ENCODE measurements at regions not wholly inside any gene's neighbourhood (a gene's known extent, or its start where the extent isn't known, plus 50 kb on each side); places are given as distances from the start of the nearest gene placed in this dataset.

DNA sequence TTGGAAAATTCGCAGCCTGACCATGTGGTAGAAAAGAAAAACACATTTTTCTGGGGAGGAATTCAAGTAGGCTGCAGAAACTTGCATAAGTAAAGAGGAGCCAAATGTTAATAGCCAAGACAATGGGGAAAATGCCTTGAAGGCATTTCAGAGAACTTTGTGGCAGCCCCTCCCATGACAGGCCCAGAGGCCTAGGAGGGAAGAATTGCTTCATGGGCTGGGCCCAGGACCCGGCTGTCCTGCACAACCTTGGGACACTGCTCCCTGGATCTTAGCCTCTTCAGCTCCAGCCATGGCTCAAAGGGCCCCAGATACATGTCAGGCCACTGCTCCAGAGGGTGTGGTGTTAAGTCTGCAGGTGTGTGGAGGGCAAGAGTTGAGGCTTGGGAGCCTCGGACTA lies 158.6 kb downstream of the OSTF1 start:
- TF ChIP-seq, protein P1, sequence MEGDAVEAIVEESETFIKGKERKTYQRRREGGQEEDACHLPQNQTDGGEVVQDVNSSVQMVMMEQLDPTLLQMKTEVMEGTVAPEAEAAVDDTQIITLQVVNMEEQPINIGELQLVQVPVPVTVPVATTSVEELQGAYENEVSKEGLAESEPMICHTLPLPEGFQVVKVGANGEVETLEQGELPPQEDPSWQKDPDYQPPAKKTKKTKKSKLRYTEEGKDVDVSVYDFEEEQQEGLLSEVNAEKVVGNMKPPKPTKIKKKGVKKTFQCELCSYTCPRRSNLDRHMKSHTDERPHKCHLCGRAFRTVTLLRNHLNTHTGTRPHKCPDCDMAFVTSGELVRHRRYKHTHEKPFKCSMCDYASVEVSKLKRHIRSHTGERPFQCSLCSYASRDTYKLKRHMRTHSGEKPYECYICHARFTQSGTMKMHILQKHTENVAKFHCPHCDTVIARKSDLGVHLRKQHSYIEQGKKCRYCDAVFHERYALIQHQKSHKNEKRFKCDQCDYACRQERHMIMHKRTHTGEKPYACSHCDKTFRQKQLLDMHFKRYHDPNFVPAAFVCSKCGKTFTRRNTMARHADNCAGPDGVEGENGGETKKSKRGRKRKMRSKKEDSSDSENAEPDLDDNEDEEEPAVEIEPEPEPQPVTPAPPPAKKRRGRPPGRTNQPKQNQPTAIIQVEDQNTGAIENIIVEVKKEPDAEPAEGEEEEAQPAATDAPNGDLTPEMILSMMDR (conservative IDR thresholded peaks at IDR 0.05; ENCODE audit: low read depth in 2 of 2), result no peak
- TF ChIP-seq POLR2AphosphoS5 (IDR thresholded peaks at IDR 0.05; ENCODE audit: low read depth), result no peak
- TF ChIP-seq EZH2 (IDR thresholded peaks at IDR 0.05; ENCODE audit: low read depth, unreplicated experiment), result no peak
- no peak for TF ChIP-seq REST (IDR thresholded peaks at IDR 0.05; ENCODE audit: unreplicated experiment)
- no peak for TF ChIP-seq EZH2phosphoT487 (IDR thresholded peaks at IDR 0.05; ENCODE audit: unreplicated experiment)
- TF ChIP-seq, protein P2, sequence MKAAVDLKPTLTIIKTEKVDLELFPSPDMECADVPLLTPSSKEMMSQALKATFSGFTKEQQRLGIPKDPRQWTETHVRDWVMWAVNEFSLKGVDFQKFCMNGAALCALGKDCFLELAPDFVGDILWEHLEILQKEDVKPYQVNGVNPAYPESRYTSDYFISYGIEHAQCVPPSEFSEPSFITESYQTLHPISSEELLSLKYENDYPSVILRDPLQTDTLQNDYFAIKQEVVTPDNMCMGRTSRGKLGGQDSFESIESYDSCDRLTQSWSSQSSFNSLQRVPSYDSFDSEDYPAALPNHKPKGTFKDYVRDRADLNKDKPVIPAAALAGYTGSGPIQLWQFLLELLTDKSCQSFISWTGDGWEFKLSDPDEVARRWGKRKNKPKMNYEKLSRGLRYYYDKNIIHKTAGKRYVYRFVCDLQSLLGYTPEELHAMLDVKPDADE (IDR thresholded peaks at IDR 0.05), result no peak
- TF ChIP-seq CREB1 (CRISPR knock-in tag; IDR thresholded peaks at IDR 0.05; ENCODE audit: low read depth), result no peak
- no peak for TF ChIP-seq JUNB (IDR thresholded peaks at IDR 0.05; ENCODE audit: unreplicated experiment)
